A549 (cell line): ENCODE measurements at regions not wholly inside any gene's neighbourhood (a gene's known extent, or its start where the extent isn't known, plus 50 kb on each side); places are given as distances from the start of the nearest gene placed in this dataset.

Source experiments
- ATAC-seq, 2 experiments: fragments of 200-7000 bp in 1 of 2; fragments of >200 bp in 1 of 2; cut with Nextera tagmentation in 1 of 2; cut with Tn5 transposase in 1 of 2; 3 replicates each; pipeline versions ENCODE4 v1.8.0 to v1.9.1; 2018 to 2020; ENCODE audit warnings: mild to moderate bottlenecking in 1 of 2, moderate library complexity in 1 of 2
- CTCF ChIA-PET: fragments of 300-600 bp; sonication (Branson Sonifier 250); formaldehyde crosslinking; extraction: SDS; loops from one replicate; lab custom pipeline; 2021; ENCODE audit warnings: antibody characterized with exemption, inconsistent platforms; lab: Yijun Ruan, JAX
- POLR2A ChIA-PET: fragments of 350-600 bp; formaldehyde crosslinking; extraction: SDS; loops from one replicate; lab custom pipeline; 2021; ENCODE audit warnings: antibody characterized with exemption, inconsistent platforms; lab: Yijun Ruan, JAX
- DNase-seq, 2 experiments: peaks; one replicate each; pipeline versions ENCODE4 v3.0.0 to v3.0.0-alpha.2; 2011 to 2016; ENCODE audit warnings: low read depth in 1 of 2, low spot score in 1 of 2
- FAIRE-seq: peaks from 2 replicates; lab custom pipeline; 2011; peaks lifted over from hg19 to GRCh38; lab: Jason Lieb, UNC
- H3K27ac ChIP-seq, 2 experiments: fragments of >200 bp; sonication (Bioruptor Twin); formaldehyde crosslinking; 3 replicates each; pipeline ENCODE4 v1.5.1; 2016 to 2017
- H3K4me1 ChIP-seq: fragments of >200 bp; sonication (Bioruptor Twin); formaldehyde crosslinking; 3 replicates; pipeline ENCODE4 v1.6.1; 2016
- H3K4me2 ChIP-seq: fragments of >200 bp; sonication (Bioruptor Twin); formaldehyde crosslinking; 3 replicates; pipeline ENCODE4 v1.6.1; 2016
- H3K4me3 ChIP-seq: fragments of >200 bp; sonication (Bioruptor Twin); formaldehyde crosslinking; 3 replicates; pipeline ENCODE4 v1.5.1; 2016
- H3K9me3 ChIP-seq: fragments of >200 bp; sonication (Bioruptor Twin); formaldehyde crosslinking; 3 replicates; pipeline ENCODE4 v1.6.1; 2016
- ATOH8 ChIP-seq: fragments of 250-450 bp; sonication (Bioruptor Pico); IDR thresholded peaks from 2 replicates; pipeline ENCODE4 v1.5.0; 2020; ENCODE audit warnings: low read depth, mild to moderate bottlenecking, moderate library complexity
- BCL3 ChIP-seq: fragments of >200 bp; sonication (Bioruptor Twin); formaldehyde crosslinking; IDR thresholded peaks from 3 replicates; pipeline ENCODE4 v1.6.1; 2016
- CBX2 ChIP-seq: fragments of 200-600 bp; sonication (generic); IDR thresholded peaks from 2 replicates; pipeline ENCODE4 v1.6.1; 2016; ENCODE audit warnings: low read depth, mild to moderate bottlenecking, borderline replicate concordance
- CBX8 ChIP-seq: fragments of 200-600 bp; sonication (generic); IDR thresholded peaks from 2 replicates; pipeline ENCODE4 v1.6.1; 2016
- CEBPB ChIP-seq, 2 experiments: fragments of >200 bp in 1 of 2; sonication (Bioruptor Twin) in 1 of 2; formaldehyde crosslinking in 1 of 2; IDR thresholded peaks; 2 replicates each; pipeline ENCODE4 v1.6.1; 2012 to 2016
- CHD2 ChIP-seq: fragments of 150-350 bp; IDR thresholded peaks from 2 replicates; pipeline ENCODE4 v1.6.1; 2014; ENCODE audit warnings: low read length; ENCODE audit not compliant: partially characterized antibody
- CHD4 ChIP-seq: fragments of 200-600 bp; sonication (generic); IDR thresholded peaks from 2 replicates; pipeline ENCODE4 v1.6.1; 2016; ENCODE audit warnings: antibody characterized with exemption, mild to moderate bottlenecking, borderline replicate concordance
- EHMT2 ChIP-seq: fragments of 200-600 bp; sonication (generic); IDR thresholded peaks from 2 replicates; pipeline ENCODE4 v1.6.1; 2016; ENCODE audit warnings: antibody characterized with exemption, low read depth, mild to moderate bottlenecking, moderate library complexity
- EP300 ChIP-seq, 2 experiments: fragments of >200 bp; sonication (Bioruptor Twin); formaldehyde crosslinking; IDR thresholded peaks; 2 replicates in 1 of 2; 3 replicates in 1 of 2; pipeline ENCODE4 v1.6.1; 2016 to 2017
- ESRRA ChIP-seq: fragments of 150-350 bp; IDR thresholded peaks from 2 replicates; pipeline ENCODE4 v1.6.1; 2014; ENCODE audit warnings: mild to moderate bottlenecking, low read length, borderline replicate concordance
- FOSL2 ChIP-seq, 2 experiments: fragments of 450-650 bp in 1 of 2; fragments of >200 bp in 1 of 2; sonication (Bioruptor Twin) in 1 of 2; formaldehyde crosslinking; IDR thresholded peaks; 2 replicates each; pipeline versions ENCODE4 v1.5.0 to v1.6.1; 2016 to 2020; ENCODE audit warnings: mild to moderate bottlenecking in 1 of 2, moderate library complexity in 1 of 2
- GATA3 ChIP-seq: IDR thresholded peaks from 2 replicates; pipeline ENCODE4 v1.6.1; 2012; ENCODE audit warnings: borderline replicate concordance
- JUN ChIP-seq, 2 experiments: fragments of >200 bp; sonication (Bioruptor Twin); formaldehyde crosslinking; IDR thresholded peaks; 2 replicates in 1 of 2; 3 replicates in 1 of 2; pipeline ENCODE4 v1.6.1; 2016 to 2017
- JUNB ChIP-seq: fragments of >200 bp; sonication (Bioruptor Twin); formaldehyde crosslinking; IDR thresholded peaks from 2 replicates; pipeline ENCODE4 v1.6.1; 2016
- MAZ ChIP-seq: fragments of 150-350 bp; IDR thresholded peaks from 2 replicates; pipeline ENCODE4 v1.6.1; 2014; ENCODE audit warnings: antibody characterized with exemption, low read depth, low read length, borderline replicate concordance
- MYC ChIP-seq: IDR thresholded peaks from 2 replicates; pipeline ENCODE4 v1.6.1; 2012; ENCODE audit warnings: mild to moderate bottlenecking, inconsistent platforms, low read length, improper control_type of control experiment, borderline replicate concordance
- NFE2L2 ChIP-seq: fragments of 150-350 bp; conservative IDR thresholded peaks from 2 replicates; pipeline ENCODE4 v1.6.1; 2014; ENCODE audit warnings: low read length
- NR3C1 ChIP-seq: fragments of >200 bp; sonication (Bioruptor Twin); formaldehyde crosslinking; IDR thresholded peaks from 3 replicates; pipeline ENCODE4 v1.6.1; 2017
- PHF8 ChIP-seq: fragments of 200-600 bp; sonication (generic); IDR thresholded peaks from 2 replicates; pipeline ENCODE4 v1.6.1; 2016; ENCODE audit warnings: low read depth, mild to moderate bottlenecking, antibody characterized with exemption, moderate library complexity, borderline replicate concordance
- TFCP2L1 ChIP-seq: fragments of 250-450 bp; sonication (Bioruptor Pico); IDR thresholded peaks from 2 replicates; pipeline ENCODE4 v1.5.0; 2021; ENCODE audit warnings: mild to moderate bottlenecking
- ZNF302 ChIP-seq: fragments of 250-450 bp; sonication (Bioruptor Pico); IDR thresholded peaks from 2 replicates; pipeline ENCODE4 v1.9.0; 2021; ENCODE audit warnings: inconsistent platforms, mild to moderate bottlenecking, moderate library complexity
- WGBS: methylation state at CpG from one replicate; pipeline ENCODE4 v1.1.6; 2017; ENCODE audit errors: missing lambda C conversion rate; 5-methylcytosine and 5-hydroxymethylcytosine counted together
- TF ChIP-seq, protein P1 (sequence below): fragments of 150-350 bp; IDR thresholded peaks from 2 replicates; pipeline ENCODE4 v1.6.1; 2014; ENCODE audit warnings: low read depth, mild to moderate bottlenecking, low read length
- TF ChIP-seq, protein P2 (sequence below): IDR thresholded peaks from 2 replicates; pipeline ENCODE4 v1.6.1; 2012

DNA sequence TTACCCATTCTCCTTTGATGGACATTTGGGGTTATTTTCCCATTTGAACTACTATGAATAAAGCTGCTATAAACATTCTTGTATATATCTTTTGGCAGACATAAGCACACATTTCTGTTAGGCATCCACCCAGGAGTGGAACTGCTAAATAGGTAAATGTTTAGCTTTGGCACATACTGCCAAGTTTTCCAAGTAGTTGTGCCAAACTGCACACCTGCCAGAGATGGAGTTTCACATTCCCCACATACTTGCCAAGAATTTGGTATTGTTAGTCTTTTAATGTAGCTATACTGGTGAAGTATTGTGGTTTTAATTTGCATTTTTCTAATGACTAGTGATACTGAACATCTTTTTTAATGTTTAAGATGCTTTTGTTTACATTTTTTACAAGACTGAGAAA is 201.0 kb downstream of the GXYLT1 start (continued):
- TF ChIP-seq, protein P1, sequence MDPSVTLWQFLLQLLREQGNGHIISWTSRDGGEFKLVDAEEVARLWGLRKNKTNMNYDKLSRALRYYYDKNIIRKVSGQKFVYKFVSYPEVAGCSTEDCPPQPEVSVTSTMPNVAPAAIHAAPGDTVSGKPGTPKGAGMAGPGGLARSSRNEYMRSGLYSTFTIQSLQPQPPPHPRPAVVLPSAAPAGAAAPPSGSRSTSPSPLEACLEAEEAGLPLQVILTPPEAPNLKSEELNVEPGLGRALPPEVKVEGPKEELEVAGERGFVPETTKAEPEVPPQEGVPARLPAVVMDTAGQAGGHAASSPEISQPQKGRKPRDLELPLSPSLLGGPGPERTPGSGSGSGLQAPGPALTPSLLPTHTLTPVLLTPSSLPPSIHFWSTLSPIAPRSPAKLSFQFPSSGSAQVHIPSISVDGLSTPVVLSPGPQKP, result no peak
- TF ChIP-seq PHF8, result no peak
- no peak for TF ChIP-seq JUN (IDR thresholded peaks at IDR 0.05)
- no peak for TF ChIP-seq CBX8
- no peak for TF ChIP-seq TFCP2L1 (CRISPR knock-in tag)
- no peak for TF ChIP-seq CEBPB (IDR thresholded peaks at IDR 0.05)
- no peak for TF ChIP-seq BCL3

DNA sequence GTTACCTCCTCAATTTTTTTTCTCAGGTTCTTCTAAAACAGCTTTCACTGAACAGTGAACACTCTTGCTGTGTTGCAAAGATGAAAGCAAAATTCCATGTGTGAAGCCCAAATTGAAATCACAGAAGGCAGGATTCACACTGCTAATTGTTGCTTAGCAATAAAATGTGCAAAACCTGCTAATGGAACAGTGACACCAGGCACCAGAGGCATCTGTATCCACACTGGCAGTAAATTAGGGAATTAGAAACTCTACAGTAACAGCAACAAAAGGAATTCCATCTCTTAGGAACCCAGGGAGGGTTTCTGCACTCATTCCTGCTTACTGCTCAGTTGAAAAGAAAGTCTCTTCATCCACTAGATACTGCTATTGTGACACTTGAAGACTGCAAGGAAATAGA is 202.3 kb downstream of the GXYLT1 start:
- DNase-seq (no peak), ATAC-seq (no peak), FAIRE-seq (no peak)
- Histone ChIP-seq H3K4me3 (no peak overlapping the region), H3K4me2 (no peak overlapping the region), H3K9me3 (peaks cover 12% of the 10 kb centered on the region), H3K4me1 (no peaks in the 10 kb centered on the region), H3K27ac (no peak overlapping the region)
- ChIA-PET POLR2A (no interaction called here), CTCF (no interaction called here)
- TF ChIP-seq CHD4, result no peak
- no peak for TF ChIP-seq MAZ
- TF ChIP-seq, protein P2, sequence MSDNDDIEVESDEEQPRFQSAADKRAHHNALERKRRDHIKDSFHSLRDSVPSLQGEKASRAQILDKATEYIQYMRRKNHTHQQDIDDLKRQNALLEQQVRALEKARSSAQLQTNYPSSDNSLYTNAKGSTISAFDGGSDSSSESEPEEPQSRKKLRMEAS, result no peak
- no peak for TF ChIP-seq JUNB
- no peak for TF ChIP-seq EP300 (IDR thresholded peaks at IDR 0.05)
- TF ChIP-seq ZNF302, result no peak

DNA sequence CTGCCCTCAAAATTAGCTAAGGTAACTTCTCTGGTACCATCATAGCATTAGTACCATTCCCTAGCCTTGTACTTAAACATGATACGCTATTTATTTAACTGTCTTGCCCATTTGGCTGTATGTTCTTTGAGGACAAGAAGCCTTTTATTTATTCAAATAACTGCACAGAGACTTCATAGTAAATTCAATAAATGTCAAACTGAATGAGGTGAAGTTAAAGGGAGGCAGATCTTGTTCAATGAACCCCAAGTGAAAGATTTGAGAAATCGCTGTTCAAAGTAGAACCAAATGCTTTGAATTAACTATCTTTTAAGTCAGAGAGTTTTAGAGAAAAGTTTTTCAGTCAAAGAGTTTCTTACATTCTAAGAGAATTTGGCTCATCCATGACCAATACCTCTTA is 203.6 kb downstream of the GXYLT1 start:
- no peak for TF ChIP-seq GATA3
- TF ChIP-seq EHMT2, result no peak
- TF ChIP-seq CHD2, result no peak
- no peak for TF ChIP-seq NR3C1
- TF ChIP-seq CBX2, result no peak
- no peak for TF ChIP-seq FOSL2 (IDR thresholded peaks at IDR 0.05)
- TF ChIP-seq FOSL2 (CRISPR knock-in tag; IDR thresholded peaks at IDR 0.05), result no peak
- no peak for TF ChIP-seq MYC
- no peak for TF ChIP-seq EP300 (IDR thresholded peaks at IDR 0.05)
- TF ChIP-seq ATOH8 (CRISPR knock-in tag), result no peak
- TF ChIP-seq CHD4, result no peak
- no peak for TF ChIP-seq ESRRA
- no peak for TF ChIP-seq NFE2L2
- no peak for TF ChIP-seq TFCP2L1 (CRISPR knock-in tag)
- no peak overlapping the region for H3K27ac ChIP-seq
- H3K4me1 ChIP-seq, result no peaks in the 10 kb centered on the region
- WGBS, result 87% methylated on average over 2 of the region's 2 CpGs
- peaks cover 2% of the 10 kb centered on the region for H3K9me3 ChIP-seq
- POLR2A ChIA-PET, result no interaction called here
- CTCF ChIA-PET, result no interaction called here
- DNase-seq (no peak), ATAC-seq (no peak), FAIRE-seq (no peak)
- H3K4me3 ChIP-seq, result no peak overlapping the region
- no peak overlapping the region for H3K4me2 ChIP-seq
